ENCODE measurements at regions not wholly inside any gene's neighbourhood (a gene's known extent, or its start where the extent isn't known, plus 50 kb on each side); places are given as distances from the start of the nearest gene placed in this dataset.
"Not testable (repeated sequence)": the region's sequence is repeated elsewhere in the genome, so short reads cannot be mapped to it uniquely, and the experiment has no call there.

- H3K36me3 ChIP-seq (ENCODE audit: control insufficient read depth, insufficient read depth, low read length); H3K4me3 ChIP-seq (ENCODE audit: low read length); H3K27me3 ChIP-seq (ENCODE audit: control insufficient read depth, insufficient read depth, low read length); H3K9me3 ChIP-seq (ENCODE audit: control insufficient read depth, low read length); H3K9ac ChIP-seq (ENCODE audit: low read length); H3K4me1 ChIP-seq (ENCODE audit: control insufficient read depth, insufficient read depth, low read length): not testable (repeated sequence)
These were observed 395.4 kb downstream of the TMEM121 start for GRCh38 chr14:105921781-105922180.

- not testable (repeated sequence) for H3K27me3 ChIP-seq (ENCODE audit: control insufficient read depth, insufficient read depth, low read length)
These were observed 397.3 kb downstream of the TMEM121 start for GRCh38 chr14:105923520-105924191.

GRCh38 chr14:105924951-105925591 is 398.7 kb downstream of the TMEM121 start:
- no peaks in the 10 kb centered on the region for H3K36me3 ChIP-seq (ENCODE audit: control insufficient read depth, insufficient read depth, low read length)
- no peak overlapping the region for H3K4me3 ChIP-seq (ENCODE audit: low read length)
- no peaks in the 10 kb centered on the region for H3K9me3 ChIP-seq (ENCODE audit: control insufficient read depth, low read length)
- H3K9ac ChIP-seq (ENCODE audit: low read length): no peak overlapping the region
- no peaks in the 10 kb centered on the region for H3K27me3 ChIP-seq (ENCODE audit: control insufficient read depth, insufficient read depth, low read length)
- H3K4me1 ChIP-seq (ENCODE audit: control insufficient read depth, insufficient read depth, low read length): no peaks in the 10 kb centered on the region

More at GRCh38 chr14:105923520-105924191, 397.3 kb downstream of the TMEM121 start:
- not testable (repeated sequence) for H3K9me3 ChIP-seq (ENCODE audit: control insufficient read depth, low read length); H3K9ac ChIP-seq (ENCODE audit: low read length); H3K36me3 ChIP-seq (ENCODE audit: control insufficient read depth, insufficient read depth, low read length); H3K4me3 ChIP-seq (ENCODE audit: low read length); H3K4me1 ChIP-seq (ENCODE audit: control insufficient read depth, insufficient read depth, low read length)

- Histone ChIP-seq H3K9ac (ENCODE audit: low read length) (no peak overlapping the region), H3K4me1 (ENCODE audit: control insufficient read depth, insufficient read depth, low read length) (no peaks in the 10 kb centered on the region), H3K9me3 (ENCODE audit: control insufficient read depth, low read length) (no peaks in the 10 kb centered on the region), H3K4me3 (ENCODE audit: low read length) (no peak overlapping the region), H3K27me3 (ENCODE audit: control insufficient read depth, insufficient read depth, low read length) (no peaks in the 10 kb centered on the region), H3K36me3 (ENCODE audit: control insufficient read depth, insufficient read depth, low read length) (no peaks in the 10 kb centered on the region)
These were observed 399.4 kb downstream of the TMEM121 start for GRCh38 chr14:105925615-105926372.

- Histone ChIP-seq H3K36me3 (ENCODE audit: control insufficient read depth, insufficient read depth, low read length) (no peaks in the 10 kb centered on the region), H3K9ac (ENCODE audit: low read length) (no peak overlapping the region), H3K9me3 (ENCODE audit: control insufficient read depth, low read length) (no peaks in the 10 kb centered on the region), H3K4me3 (ENCODE audit: low read length) (no peak overlapping the region), H3K4me1 (ENCODE audit: control insufficient read depth, insufficient read depth, low read length) (no peaks in the 10 kb centered on the region), H3K27me3 (ENCODE audit: control insufficient read depth, insufficient read depth, low read length) (no peaks in the 10 kb centered on the region)
These were observed 400.2 kb downstream of the TMEM121 start for GRCh38 chr14:105926373-105927095.

GRCh38 chr14:105927096-105928060 is 401.0 kb downstream of the TMEM121 start:
- Histone ChIP-seq H3K4me3 (ENCODE audit: low read length) (no peak overlapping the region), H3K4me1 (ENCODE audit: control insufficient read depth, insufficient read depth, low read length) (no peaks in the 10 kb centered on the region), H3K9ac (ENCODE audit: low read length) (no peak overlapping the region), H3K36me3 (ENCODE audit: control insufficient read depth, insufficient read depth, low read length) (no peaks in the 10 kb centered on the region), H3K9me3 (ENCODE audit: control insufficient read depth, low read length) (no peaks in the 10 kb centered on the region), H3K27me3 (ENCODE audit: control insufficient read depth, insufficient read depth, low read length) (no peaks in the 10 kb centered on the region)

GRCh38 chr14:105928171-105929111 is 402.1 kb downstream of the TMEM121 start:
- H3K4me1 ChIP-seq (ENCODE audit: control insufficient read depth, insufficient read depth, low read length); H3K9ac ChIP-seq (ENCODE audit: low read length); H3K9me3 ChIP-seq (ENCODE audit: control insufficient read depth, low read length); H3K27me3 ChIP-seq (ENCODE audit: control insufficient read depth, insufficient read depth, low read length); H3K36me3 ChIP-seq (ENCODE audit: control insufficient read depth, insufficient read depth, low read length); H3K4me3 ChIP-seq (ENCODE audit: low read length): not testable (repeated sequence)

- no peak overlapping the region for H3K9ac ChIP-seq (ENCODE audit: low read length)
These were observed 403.1 kb downstream of the TMEM121 start for GRCh38 chr14:105929327-105930081.

GRCh38 chr14:105930572-105930971 is 404.2 kb downstream of the TMEM121 start:
- H3K4me3 ChIP-seq (ENCODE audit: low read length): no peak overlapping the region
- H3K9ac ChIP-seq (ENCODE audit: low read length): no peak overlapping the region
- H3K36me3 ChIP-seq (ENCODE audit: control insufficient read depth, insufficient read depth, low read length): no peaks in the 10 kb centered on the region
- no peaks in the 10 kb centered on the region for H3K27me3 ChIP-seq (ENCODE audit: control insufficient read depth, insufficient read depth, low read length)
- H3K9me3 ChIP-seq (ENCODE audit: control insufficient read depth, low read length): no peaks in the 10 kb centered on the region
- no peaks in the 10 kb centered on the region for H3K4me1 ChIP-seq (ENCODE audit: control insufficient read depth, insufficient read depth, low read length)

More at GRCh38 chr14:105929327-105930081, 403.1 kb downstream of the TMEM121 start:
- Histone ChIP-seq H3K4me3 (ENCODE audit: low read length) (no peak overlapping the region), H3K36me3 (ENCODE audit: control insufficient read depth, insufficient read depth, low read length) (no peaks in the 10 kb centered on the region), H3K9me3 (ENCODE audit: control insufficient read depth, low read length) (no peaks in the 10 kb centered on the region), H3K4me1 (ENCODE audit: control insufficient read depth, insufficient read depth, low read length) (no peaks in the 10 kb centered on the region), H3K27me3 (ENCODE audit: control insufficient read depth, insufficient read depth, low read length) (no peaks in the 10 kb centered on the region)

GRCh38 chr14:105931808-105932483 is 405.6 kb downstream of the TMEM121 start:
- no peaks in the 10 kb centered on the region for H3K27me3 ChIP-seq (ENCODE audit: control insufficient read depth, insufficient read depth, low read length)
- no peak overlapping the region for H3K4me3 ChIP-seq (ENCODE audit: low read length)
- H3K9me3 ChIP-seq (ENCODE audit: control insufficient read depth, low read length): no peaks in the 10 kb centered on the region
- no peaks in the 10 kb centered on the region for H3K36me3 ChIP-seq (ENCODE audit: control insufficient read depth, insufficient read depth, low read length)
- no peaks in the 10 kb centered on the region for H3K4me1 ChIP-seq (ENCODE audit: control insufficient read depth, insufficient read depth, low read length)
- no peak overlapping the region for H3K9ac ChIP-seq (ENCODE audit: low read length)
